Natural killer cell treated with Interleukin-12 subunit alpha and Interleukin-12 subunit beta and Interleukin-15 and Interleukin-18, amount 100 ng/mL, for 72 hours (primary cell): ENCODE measurements at regions not wholly inside any gene's neighbourhood (a gene's known extent, or its start where the extent isn't known, plus 50 kb on each side); places are given as distances from the start of the nearest gene placed in this dataset.

Source experiments
- ATAC-seq, 2 donors: fragments of 150-1000 bp; cut with Tn5 transposase in 1 of 2; sonication (Bioruptor Pico), chemical (Tn5 transposase) in 1 of 2; 2 replicates each; pipeline ENCODE4 v1.10.0; 2021
- DNase-seq: peaks from one replicate; pipeline ENCODE4 v3.0.0; 2022; ENCODE audit warnings: low spot score
- H3K27ac Mint-ChIP-seq, 2 donors: 1 replicate in 1 of 2; 2 replicates in 1 of 2; pipeline ENCODE4 v1.8.0; 2022; ENCODE audit warnings: mixed read lengths in 2 of 2, mild to moderate bottlenecking in 1 of 2, moderate library complexity in 1 of 2
- H3K27me3 Mint-ChIP-seq, 2 donors: 1 replicate in 1 of 2; 2 replicates in 1 of 2; pipeline ENCODE4 v1.8.0; 2022; ENCODE audit warnings: mixed read lengths in 2 of 2
- H3K36me3 Mint-ChIP-seq: one replicate; pipeline ENCODE4 v1.8.0; 2022; ENCODE audit warnings: mixed read lengths
- H3K4me1 Mint-ChIP-seq, 2 donors: 1 replicate in 1 of 2; 2 replicates in 1 of 2; pipeline ENCODE4 v1.8.0; 2022; ENCODE audit warnings: low read depth in 2 of 2, mixed read lengths in 2 of 2, mild to moderate bottlenecking in 1 of 2
- H3K4me3 Mint-ChIP-seq: one replicate; pipeline ENCODE4 v1.8.0; 2022; ENCODE audit warnings: mixed read lengths
- H3K9me3 Mint-ChIP-seq: 2 replicates; pipeline ENCODE4 v1.8.0; 2022; ENCODE audit warnings: mixed read lengths

DNA sequence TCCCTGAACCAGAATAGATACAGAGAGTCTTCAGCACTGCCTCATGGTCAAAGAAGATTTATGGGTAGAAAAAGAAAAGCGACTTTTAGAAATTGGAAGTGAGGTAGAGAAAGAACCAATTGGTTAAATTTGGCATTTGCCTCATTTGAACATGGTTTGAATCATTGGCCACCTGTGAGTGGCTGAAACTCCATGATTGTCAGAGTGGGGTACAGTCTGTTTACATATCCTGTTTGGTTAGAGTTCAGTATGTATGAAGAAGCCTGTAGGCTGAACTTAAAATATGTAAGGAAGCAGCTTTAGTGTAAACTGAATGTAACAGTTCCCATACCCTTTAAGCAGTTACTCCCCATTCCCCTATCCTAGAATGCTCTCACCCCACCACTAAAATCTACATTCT, 76.0 kb upstream of the CTSO start:
- ATAC-seq (no peak), DNase-seq (no peak)
- H3K36me3 Mint-ChIP-seq, result no peaks in the 10 kb centered on the region
- H3K27ac Mint-ChIP-seq, result no peak overlapping the region
- H3K9me3 Mint-ChIP-seq, result no peaks in the 10 kb centered on the region
- H3K27me3 Mint-ChIP-seq, result no peaks in the 10 kb centered on the region
- H3K4me3 Mint-ChIP-seq, result no peak overlapping the region
- no peaks in the 10 kb centered on the region for H3K4me1 Mint-ChIP-seq

DNA sequence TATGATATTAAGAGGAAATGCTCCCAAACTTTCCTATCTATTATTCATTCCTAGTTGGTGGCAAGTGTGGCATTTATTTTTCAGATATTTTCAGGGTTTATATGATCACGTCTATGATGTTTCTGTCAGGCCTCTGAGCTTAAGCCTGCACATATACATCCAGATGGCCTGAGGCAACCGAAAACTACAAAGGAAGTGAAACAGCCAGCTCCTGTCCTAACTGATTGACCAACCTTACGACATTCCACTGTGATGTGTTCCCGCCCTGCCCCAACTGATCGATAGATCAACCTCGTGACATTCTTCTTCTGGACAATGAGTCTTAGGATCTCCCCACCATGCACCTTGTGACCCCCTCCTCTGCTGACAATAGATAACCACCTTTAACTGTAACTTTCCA, 67.6 kb upstream of the CTSO start:
- Mint-ChIP-seq H3K36me3 (no peaks in the 10 kb centered on the region), H3K27me3 (no peaks in the 10 kb centered on the region), H3K27ac (no peak overlapping the region), H3K4me3 (no peak overlapping the region), H3K9me3 (no peaks in the 10 kb centered on the region), H3K4me1 (no peaks in the 10 kb centered on the region)
- DNase-seq (no peak), ATAC-seq (no peak)

DNA sequence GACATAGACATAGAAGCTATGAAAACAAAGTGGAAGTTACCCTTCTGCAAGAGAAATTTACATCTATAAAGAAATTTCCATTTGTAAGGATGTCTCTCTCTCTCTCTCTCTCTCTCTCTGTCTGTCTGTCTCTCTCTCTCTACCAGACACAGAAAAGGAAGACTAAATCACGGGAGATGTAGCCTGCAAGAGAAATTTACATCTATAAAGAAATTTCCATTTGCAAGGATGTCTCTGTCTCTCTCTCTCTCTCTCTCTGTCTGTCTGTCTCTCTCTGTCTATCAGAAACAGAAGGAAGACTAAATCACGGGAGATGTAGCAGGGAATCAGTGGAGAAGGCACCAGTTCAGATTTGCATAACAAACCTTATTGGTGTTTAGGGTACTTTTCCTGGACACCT, 65.6 kb upstream of the CTSO start:
- H3K9me3 Mint-ChIP-seq, result peaks cover 2% of the 10 kb centered on the region

DNA sequence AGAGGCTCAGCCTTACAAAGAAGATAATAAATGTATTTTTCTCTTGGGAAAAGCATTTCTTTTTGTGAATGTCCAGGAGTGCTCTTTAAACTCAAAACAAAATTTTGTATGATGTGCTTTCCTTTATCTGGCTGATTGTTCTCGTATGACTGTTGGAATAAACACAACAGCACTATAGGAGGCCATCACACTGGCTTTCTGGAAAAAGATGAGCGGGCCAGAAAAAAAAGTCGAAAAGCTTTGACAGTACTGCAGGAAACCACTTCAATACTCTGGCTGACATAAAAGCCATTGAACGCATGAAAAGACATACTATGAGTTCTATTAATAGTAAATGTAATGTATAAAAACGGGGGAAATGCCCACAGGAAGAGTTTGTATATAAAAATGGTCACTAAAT, 64.7 kb upstream of the CTSO start:
- Mint-ChIP-seq H3K36me3 (no peaks in the 10 kb centered on the region), H3K27me3 (no peaks in the 10 kb centered on the region), H3K27ac (no peak overlapping the region), H3K9me3 (peaks cover 2% of the 10 kb centered on the region), H3K4me3 (no peak overlapping the region), H3K4me1 (no peaks in the 10 kb centered on the region)
- DNase-seq, result no peak
- no peak for ATAC-seq

More for the DNA sequence above, 65.6 kb upstream of the CTSO start:
- no peaks in the 10 kb centered on the region for H3K4me1 Mint-ChIP-seq
- no peak for DNase-seq
- ATAC-seq, result no peak
- no peak overlapping the region for H3K4me3 Mint-ChIP-seq
- no peaks in the 10 kb centered on the region for H3K27me3 Mint-ChIP-seq
- no peaks in the 10 kb centered on the region for H3K36me3 Mint-ChIP-seq
- H3K27ac Mint-ChIP-seq, result no peak overlapping the region

DNA sequence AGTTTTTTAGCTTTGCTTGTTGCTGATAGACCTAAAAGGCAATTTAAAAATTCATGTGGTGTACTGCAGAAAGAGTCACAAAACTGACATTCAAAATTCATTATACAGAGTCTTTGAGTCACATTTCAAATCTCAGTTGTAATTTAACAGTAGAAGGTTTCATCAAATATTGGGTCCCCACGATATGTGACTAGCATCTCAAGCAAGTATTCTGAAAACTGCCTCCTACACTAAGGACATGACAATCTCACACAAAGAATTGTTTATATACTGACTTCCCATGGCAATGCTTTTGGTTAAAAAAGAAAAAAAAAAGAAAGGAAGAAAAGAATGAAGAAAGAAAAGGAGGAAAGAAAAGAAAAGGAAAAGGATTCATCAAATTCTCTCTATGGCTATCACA, 62.1 kb upstream of the CTSO start:
- Mint-ChIP-seq H3K9me3 (peaks cover 5% of the 10 kb centered on the region), H3K4me3 (no peak overlapping the region), H3K36me3 (no peaks in the 10 kb centered on the region), H3K27ac (no peak overlapping the region), H3K4me1 (no peaks in the 10 kb centered on the region), H3K27me3 (no peaks in the 10 kb centered on the region)
- ATAC-seq, result no peak
- DNase-seq, result no peak

DNA sequence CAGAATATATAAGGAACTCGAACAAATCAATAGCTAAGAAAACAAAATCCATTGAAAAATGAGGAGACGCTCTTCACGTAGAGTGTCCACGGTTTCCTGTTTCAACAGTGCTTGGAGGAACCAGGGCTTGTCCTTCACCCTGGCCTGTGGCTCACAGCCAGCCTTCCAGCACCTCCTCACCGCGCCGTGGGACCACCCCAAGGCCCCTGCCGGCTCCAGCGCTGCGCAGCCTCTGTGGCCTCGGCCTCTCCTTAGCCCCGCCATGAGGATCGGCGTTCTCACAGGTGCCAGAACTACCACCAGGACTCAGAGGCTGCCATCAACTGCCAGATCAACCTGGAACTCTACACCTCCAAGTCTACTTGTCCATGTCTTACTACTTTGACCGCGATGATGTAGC, 52.5 kb upstream of the CTSO start:
- no peaks in the 10 kb centered on the region for H3K36me3 Mint-ChIP-seq
- H3K4me3 Mint-ChIP-seq, result no peak overlapping the region
- H3K27ac Mint-ChIP-seq, result no peak overlapping the region
- H3K27me3 Mint-ChIP-seq, result no peaks in the 10 kb centered on the region
- DNase-seq, result no peak
- peaks cover 6% of the 10 kb centered on the region for H3K9me3 Mint-ChIP-seq
- ATAC-seq, result no peak
- H3K4me1 Mint-ChIP-seq, result no peaks in the 10 kb centered on the region
